Ishikawa (cell line): ENCODE measurements at regions not wholly inside any gene's neighbourhood (a gene's known extent, or its start where the extent isn't known, plus 50 kb on each side); places are given as distances from the start of the nearest gene placed in this dataset.

Experiments used
- MAX ChIP-seq: IDR thresholded peaks from 2 replicates; pipeline ENCODE4 v1.6.1; 2012
- NFIC ChIP-seq: IDR thresholded peaks from 2 replicates; pipeline ENCODE4 v1.6.1; 2012
- RAD21 ChIP-seq: IDR thresholded peaks from 2 replicates; pipeline ENCODE4 v1.6.1; 2012; ENCODE audit warnings: low read depth
- TAF1 ChIP-seq: IDR thresholded peaks from 2 replicates; pipeline ENCODE4 v1.6.1; 2012; ENCODE audit warnings: low read depth, mild to moderate bottlenecking
- TCF12 ChIP-seq: IDR thresholded peaks from 2 replicates; pipeline ENCODE4 v1.6.1; 2012; ENCODE audit warnings: low read depth
- TF ChIP-seq, protein P1 (sequence below): IDR thresholded peaks from 2 replicates; pipeline ENCODE4 v1.6.1; 2012; ENCODE audit warnings: low read depth, mild to moderate bottlenecking

DNA sequence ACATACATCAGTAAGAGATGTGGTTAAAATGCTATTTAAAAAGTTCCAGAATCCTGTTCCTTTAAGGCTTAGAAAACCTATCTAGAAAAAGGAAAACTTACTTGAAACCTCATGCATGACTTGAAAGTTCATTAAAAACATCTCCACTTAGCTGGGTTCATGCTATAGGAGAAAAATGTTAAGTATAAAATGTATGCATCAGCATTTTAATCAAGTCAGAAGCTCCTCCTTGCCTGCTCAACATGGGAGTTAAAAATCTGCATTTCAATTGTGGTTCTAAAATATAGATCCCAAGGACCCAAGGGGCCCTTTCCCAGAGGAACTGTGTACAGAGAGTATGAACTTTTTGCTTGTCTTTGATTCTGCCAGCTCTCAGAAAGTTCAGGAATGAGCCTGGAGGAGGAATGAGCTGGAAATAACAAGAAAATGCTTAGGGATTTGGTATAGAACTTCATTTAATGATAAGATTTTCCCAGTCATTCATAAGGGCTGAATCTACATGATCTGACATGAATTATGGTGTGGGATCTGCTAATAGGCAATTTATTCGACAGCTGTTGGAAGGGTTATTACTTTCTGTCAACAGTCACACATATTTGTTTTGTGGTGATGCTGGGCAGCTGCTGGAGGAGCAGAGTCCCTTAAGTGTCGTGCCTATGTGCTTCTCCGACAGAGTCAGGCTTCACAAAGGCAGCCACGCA lies 85.6 kb upstream of the MTPN start:
- TF ChIP-seq MAX: no peak
- TF ChIP-seq NFIC: no peak
- TF ChIP-seq, protein P1, sequence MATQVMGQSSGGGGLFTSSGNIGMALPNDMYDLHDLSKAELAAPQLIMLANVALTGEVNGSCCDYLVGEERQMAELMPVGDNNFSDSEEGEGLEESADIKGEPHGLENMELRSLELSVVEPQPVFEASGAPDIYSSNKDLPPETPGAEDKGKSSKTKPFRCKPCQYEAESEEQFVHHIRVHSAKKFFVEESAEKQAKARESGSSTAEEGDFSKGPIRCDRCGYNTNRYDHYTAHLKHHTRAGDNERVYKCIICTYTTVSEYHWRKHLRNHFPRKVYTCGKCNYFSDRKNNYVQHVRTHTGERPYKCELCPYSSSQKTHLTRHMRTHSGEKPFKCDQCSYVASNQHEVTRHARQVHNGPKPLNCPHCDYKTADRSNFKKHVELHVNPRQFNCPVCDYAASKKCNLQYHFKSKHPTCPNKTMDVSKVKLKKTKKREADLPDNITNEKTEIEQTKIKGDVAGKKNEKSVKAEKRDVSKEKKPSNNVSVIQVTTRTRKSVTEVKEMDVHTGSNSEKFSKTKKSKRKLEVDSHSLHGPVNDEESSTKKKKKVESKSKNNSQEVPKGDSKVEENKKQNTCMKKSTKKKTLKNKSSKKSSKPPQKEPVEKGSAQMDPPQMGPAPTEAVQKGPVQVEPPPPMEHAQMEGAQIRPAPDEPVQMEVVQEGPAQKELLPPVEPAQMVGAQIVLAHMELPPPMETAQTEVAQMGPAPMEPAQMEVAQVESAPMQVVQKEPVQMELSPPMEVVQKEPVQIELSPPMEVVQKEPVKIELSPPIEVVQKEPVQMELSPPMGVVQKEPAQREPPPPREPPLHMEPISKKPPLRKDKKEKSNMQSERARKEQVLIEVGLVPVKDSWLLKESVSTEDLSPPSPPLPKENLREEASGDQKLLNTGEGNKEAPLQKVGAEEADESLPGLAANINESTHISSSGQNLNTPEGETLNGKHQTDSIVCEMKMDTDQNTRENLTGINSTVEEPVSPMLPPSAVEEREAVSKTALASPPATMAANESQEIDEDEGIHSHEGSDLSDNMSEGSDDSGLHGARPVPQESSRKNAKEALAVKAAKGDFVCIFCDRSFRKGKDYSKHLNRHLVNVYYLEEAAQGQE: no peak
- TF ChIP-seq RAD21: no peak
- no peak for TF ChIP-seq TAF1
- no peak for TF ChIP-seq TCF12
